ENCODE measurements at regions not wholly inside any gene's neighbourhood (a gene's known extent, or its start where the extent isn't known, plus 50 kb on each side); places are given as distances from the start of the nearest gene placed in this dataset.

DNA sequence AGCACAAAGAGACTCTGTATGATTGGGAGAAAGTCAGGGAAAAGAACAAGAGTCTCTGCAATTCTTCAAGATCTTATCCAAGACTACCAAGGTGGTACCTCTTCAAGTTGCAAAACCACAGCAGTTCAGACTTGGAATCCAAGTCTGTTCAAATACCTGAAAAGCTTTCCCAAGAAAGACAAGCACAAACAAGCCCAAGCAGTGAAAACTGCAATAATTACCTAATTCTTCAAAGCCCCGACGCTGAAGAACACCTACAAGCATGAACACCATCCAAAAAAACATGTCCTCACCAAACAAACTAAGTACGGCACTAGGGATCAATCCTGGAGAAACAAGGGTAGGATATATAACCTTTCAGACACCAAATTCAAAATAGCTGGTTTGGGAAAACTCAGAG lies 299.3 kb upstream of the ALCAM start:
- Histone ChIP-seq H3K4me3 (no peak overlapping the region), H3K27ac (no peak overlapping the region), H3K27me3 (ENCODE audit: insufficient read depth in 3 of 3, low read length in 2 of 3) (no peaks in the 10 kb centered on the region), H3K4me1 (no peaks in the 10 kb centered on the region), H3K36me3 (ENCODE audit: insufficient read depth in 1 of 2, low read depth in 1 of 2) (no peaks in the 10 kb centered on the region), H3K9me3 (no peaks in the 10 kb centered on the region)
- DNase-seq (no peak), ATAC-seq (no peak)
- 69 to 94% (median 90%) methylated on average over 3 of the region's 3 CpGs for WGBS, 3 donors
- intact Hi-C loops (cut with DNase I): no loop called here
- TF ChIP-seq CTCF (IDR thresholded peaks at IDR 0.05): no peak

- Histone ChIP-seq H3K27me3 (ENCODE audit: insufficient read depth in 3 of 3, low read length in 2 of 3) (no peaks in the 10 kb centered on the region), H3K36me3 (ENCODE audit: insufficient read depth in 1 of 2, low read depth in 1 of 2) (no peaks in the 10 kb centered on the region), H3K27ac (no peak overlapping the region), H3K4me3 (no peak overlapping the region), H3K9me3 (peaks cover 3% of the 10 kb centered on the region), H3K4me1 (no peaks in the 10 kb centered on the region)
- no peak for TF ChIP-seq CTCF (IDR thresholded peaks at IDR 0.05)
- 85 to 96% (median 89%) methylated on average over 4 of the region's 4 CpGs for WGBS, 3 donors
- ATAC-seq (no peak), DNase-seq (no peak)
- intact Hi-C loops (cut with DNase I): no loop called here
Measured at GRCh38 chr3:105077060-105077822, 289.5 kb upstream of the ALCAM start.

GRCh38 chr3:105083945-105084344 lies 282.8 kb upstream of the ALCAM start:
- intact Hi-C loops (cut with DNase I): no loop called here
- no peak overlapping the region for H3K27ac ChIP-seq
- no peaks in the 10 kb centered on the region for H3K4me1 ChIP-seq
- no peak overlapping the region for H3K4me3 ChIP-seq
- no peaks in the 10 kb centered on the region for H3K36me3 ChIP-seq (ENCODE audit: insufficient read depth in 1 of 2, low read depth in 1 of 2)
- H3K27me3 ChIP-seq (ENCODE audit: insufficient read depth in 3 of 3, low read length in 2 of 3): no peaks in the 10 kb centered on the region
- no peaks in the 10 kb centered on the region for H3K9me3 ChIP-seq
- DNase-seq (no peak), ATAC-seq (no peak)
- WGBS, 3 donors: 78 to 94% (median 78%) methylated on average over 1 of the region's 1 CpG
- no peak for TF ChIP-seq CTCF (IDR thresholded peaks at IDR 0.05)

DNA sequence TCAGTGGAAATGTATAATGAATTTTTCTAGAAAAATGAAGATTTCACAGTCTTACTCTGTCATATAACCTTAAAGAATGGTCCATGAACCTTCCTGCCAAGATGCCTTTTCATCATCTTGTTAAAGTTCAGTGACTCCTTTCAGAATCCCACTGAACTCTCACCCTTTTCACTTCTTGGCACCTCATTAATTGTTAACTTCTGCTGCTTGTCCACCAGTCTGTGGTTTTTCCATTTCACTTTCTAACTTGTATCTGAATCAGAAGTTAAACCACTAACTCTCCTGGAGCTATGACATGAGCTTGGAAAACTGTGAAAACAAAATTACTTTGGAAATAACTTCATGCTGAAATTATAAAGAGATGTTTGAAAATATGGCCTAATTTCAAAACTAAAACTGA lies 281.2 kb upstream of the ALCAM start:
- Histone ChIP-seq H3K27me3 (ENCODE audit: insufficient read depth in 3 of 3, low read length in 2 of 3) (no peaks in the 10 kb centered on the region), H3K36me3 (ENCODE audit: insufficient read depth in 1 of 2, low read depth in 1 of 2) (no peaks in the 10 kb centered on the region), H3K9me3 (no peaks in the 10 kb centered on the region), H3K27ac (no peak overlapping the region), H3K4me1 (no peaks in the 10 kb centered on the region), H3K4me3 (no peak overlapping the region)
- ATAC-seq (no peak), DNase-seq (no peak)
- no peak for TF ChIP-seq CTCF (IDR thresholded peaks at IDR 0.05)
- intact Hi-C loops (cut with DNase I): no loop called here

Measured in psoas muscle (tissue), 7 donors.